ENCODE measurements at regions not wholly inside any gene's neighbourhood (a gene's known extent, or its start where the extent isn't known, plus 50 kb on each side); places are given as distances from the start of the nearest gene placed in this dataset.

- no peak overlapping the region for H3K9ac ChIP-seq (ENCODE audit: control insufficient read depth, insufficient read depth, low read length)
- H3K4me1 ChIP-seq (ENCODE audit: control insufficient read depth, insufficient read depth, low read length) = no peaks in the 10 kb centered on the region
- RAD21 ChIA-PET (ENCODE audit: unreplicated experiment) = no interaction called here
- TF ChIP-seq SPI1 (IDR thresholded peaks at IDR 0.05; ENCODE audit: borderline replicate concordance, insufficient read depth, low read depth, low read length) = no peak
- TF ChIP-seq NR2F1 (conservative IDR thresholded peaks at IDR 0.05) = no peak
- TF ChIP-seq KDM1A (IDR thresholded peaks at IDR 0.05; ENCODE audit: borderline replicate concordance) = no peak
- TF ChIP-seq SIN3A (IDR thresholded peaks at IDR 0.05; ENCODE audit: low read depth, low read length) = no peak
- TF ChIP-seq ZSCAN29 (IDR thresholded peaks at IDR 0.05) = no peak
- no peak for TF ChIP-seq RAD21 (IDR thresholded peaks at IDR 0.05; ENCODE audit: insufficient read depth, low read depth, low read length)
- TF ChIP-seq ASH2L (IDR thresholded peaks at IDR 0.05; ENCODE audit: borderline replicate concordance, low read depth) = no peak
- TF ChIP-seq ZNF217 (IDR thresholded peaks at IDR 0.05) = no peak
- TF ChIP-seq BCL11A (IDR thresholded peaks at IDR 0.05; ENCODE audit: low read depth, low read length) = no peak
- TF ChIP-seq SP1 (IDR thresholded peaks at IDR 0.05; ENCODE audit: low read depth, low read length) = no peak
- TF ChIP-seq MTA3 (IDR thresholded peaks at IDR 0.05; ENCODE audit: borderline replicate concordance, low read length) = no peak
- TF ChIP-seq HDGF (IDR thresholded peaks at IDR 0.05) = no peak
- no peak for TF ChIP-seq ZNF384 (IDR thresholded peaks at IDR 0.05; ENCODE audit: borderline replicate concordance, low read depth, low read length)
- TF ChIP-seq SMC3 (IDR thresholded peaks at IDR 0.05; ENCODE audit: borderline replicate concordance, low read length) = no peak
- no peak overlapping the region for H3K4me2 ChIP-seq (ENCODE audit: control insufficient read depth, insufficient read depth)
- no peak for ATAC-seq
- SMC1A ChIA-PET (ENCODE audit: uncharacterized antibody, unreplicated experiment) = no interaction called here
- H4K20me1 ChIP-seq (ENCODE audit: control insufficient read depth, insufficient read depth) = no peaks in the 10 kb centered on the region
- H3K36me3 ChIP-seq (ENCODE audit: control insufficient read depth in 2 of 2, insufficient read depth in 2 of 2, low read length in 1 of 2) = no peaks in the 10 kb centered on the region
- no peaks in the 10 kb centered on the region for H3K9me3 ChIP-seq (replicated peaks; ENCODE audit: control insufficient read depth, insufficient read depth, low read length)
- in situ Hi-C loops (cut with MboI) = no loop called here
- WGBS (ENCODE audit: insufficient coverage, insufficient replicate concordance, low lambda C conversion rate, missing lambda C conversion rate) = 54% methylated on average over 1 of the region's 1 CpG
- POLR2A ChIA-PET = no interaction called here
- no peak overlapping the region for H3K4me3 ChIP-seq
- H3K79me2 ChIP-seq (ENCODE audit: control insufficient read depth, insufficient read depth, low read length) = no peaks in the 10 kb centered on the region
- no peak for DNase-seq (ENCODE audit: low read depth, low spot score)
- no TSS peak for BruUV-seq (replicated peaks)
- no peaks in the 10 kb centered on the region for H3K27me3 ChIP-seq (replicated peaks in 1 of 2; ENCODE audit: control insufficient read depth in 2 of 2, insufficient read depth in 2 of 2, low read length in 1 of 2)
- FAIRE-seq = no peak
- intact Hi-C loops (cut with micrococcal nuclease; ENCODE audit: unreplicated experiment) = no loop called here
- CTCF ChIA-PET = no interaction called here
- no peak overlapping the region for H3K27ac ChIP-seq (ENCODE audit: control insufficient read depth, insufficient read depth)
- H2AFZ ChIP-seq (ENCODE audit: control insufficient read depth, low read depth, low read length) = no peak overlapping the region
These were observed 190.7 kb downstream of the GLUD2 start for GRCh38 chrX:121238093-121238492.

Measured in GM12878 (cell line).